ENCODE measurements at regions not wholly inside any gene's neighbourhood (a gene's known extent, or its start where the extent isn't known, plus 50 kb on each side); places are given as distances from the start of the nearest gene placed in this dataset.

- TF ChIP-seq CTCF (IDR thresholded peaks at IDR 0.05; ENCODE audit: low read length) (no peak), EZH2 (IDR thresholded peaks at IDR 0.05; ENCODE audit: borderline replicate concordance, low read length) (no peak)
Measured at GRCh38 chr5:37989884-37990283, 150.0 kb upstream of the GDNF start.
